ENCODE measurements at regions not wholly inside any gene's neighbourhood (a gene's known extent, or its start where the extent isn't known, plus 50 kb on each side); places are given as distances from the start of the nearest gene placed in this dataset.
"Not testable (repeated sequence)": the region's sequence is repeated elsewhere in the genome, so short reads cannot be mapped to it uniquely, and the experiment has no call there.

DNA sequence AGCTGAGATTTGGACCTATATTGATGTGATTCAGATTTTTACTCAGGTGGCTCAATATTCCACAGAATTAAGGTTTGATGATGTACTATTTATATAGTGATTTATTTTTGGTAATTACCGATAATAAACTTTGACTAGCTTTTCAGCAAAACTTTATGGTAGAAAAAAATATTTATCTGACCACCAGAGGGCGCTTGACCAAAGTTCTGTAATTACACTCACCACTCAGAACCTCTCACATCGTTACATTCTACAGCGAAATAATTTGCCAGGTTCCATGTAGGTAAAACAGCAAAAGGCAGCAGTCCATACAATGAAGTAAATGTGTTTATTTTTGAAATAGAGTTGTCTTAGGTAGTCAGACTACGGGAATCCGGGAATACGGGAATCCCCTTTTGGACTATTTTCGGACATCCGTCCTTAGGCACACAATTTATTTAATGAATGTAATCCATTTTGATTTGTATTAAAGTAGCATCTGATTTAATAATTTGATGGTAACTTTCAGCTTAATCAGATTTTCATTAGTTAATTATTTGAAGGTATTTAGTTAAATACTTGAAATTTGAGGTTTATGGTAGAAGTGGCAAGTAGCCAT, 143.0 kb upstream of the DDHD1 start:
- no peak for DNase-seq (ENCODE audit: low read depth in 2 of 2)

DNA sequence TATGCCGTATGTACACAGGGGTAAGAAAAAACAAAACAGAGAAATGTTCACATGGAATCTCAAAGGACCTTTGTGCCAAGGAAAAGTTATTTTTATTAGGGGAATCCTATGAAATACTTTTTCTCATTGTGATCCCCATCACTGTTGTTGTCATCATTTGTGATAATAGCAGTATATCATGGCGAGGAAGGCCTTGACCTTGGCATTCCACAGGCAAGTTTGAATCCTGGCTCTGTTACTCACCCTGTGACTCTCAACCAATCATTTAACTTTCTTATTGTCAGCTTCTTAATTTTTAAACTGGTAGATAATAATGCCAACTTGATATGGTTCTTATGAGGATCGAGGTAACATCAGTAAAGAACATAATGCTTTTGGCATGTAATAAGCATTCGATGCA, 142.2 kb upstream of the DDHD1 start:
- DNase-seq (ENCODE audit: low read depth in 2 of 2) = no peak

DNA sequence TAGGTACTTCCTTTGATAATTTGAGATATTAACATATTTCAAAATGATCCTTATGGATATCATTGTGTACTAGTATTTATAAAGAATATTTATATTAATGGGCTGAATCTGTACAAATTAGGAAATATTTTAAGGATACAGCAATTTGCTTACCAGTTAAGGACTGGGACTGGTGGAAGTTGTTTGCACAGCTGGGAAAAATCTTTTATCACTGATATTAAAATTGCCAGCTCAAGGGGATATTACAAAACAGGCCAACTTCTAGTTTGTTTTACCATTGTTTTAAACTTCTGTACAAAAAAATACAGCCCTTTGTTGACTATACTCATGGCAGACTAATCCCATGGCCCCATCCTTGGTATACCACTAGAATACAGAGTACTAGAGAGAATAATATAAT, 133.2 kb upstream of the DDHD1 start:
- no peak for DNase-seq (ENCODE audit: low read depth in 2 of 2)

DNA sequence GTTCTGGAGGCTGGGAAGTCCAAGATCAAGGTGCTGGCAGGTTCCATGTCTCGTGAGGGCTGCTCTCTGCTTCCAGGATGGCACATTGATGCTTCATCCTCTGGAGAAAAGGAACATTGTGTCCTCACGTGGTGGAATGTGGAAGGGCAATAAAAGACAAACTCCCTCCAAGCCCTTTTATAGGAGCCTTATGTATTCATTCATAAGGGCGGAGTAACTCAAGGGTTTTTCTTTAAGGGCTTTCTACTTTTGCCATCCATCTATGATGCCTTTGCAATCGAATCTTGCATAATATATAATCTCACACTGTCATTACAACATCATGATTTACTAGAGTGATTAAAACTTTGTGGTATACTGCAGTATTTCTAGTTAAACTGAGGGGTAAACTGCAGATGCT, 132.7 kb upstream of the DDHD1 start:
- DNase-seq (ENCODE audit: low read depth in 2 of 2) = no peak

DNA sequence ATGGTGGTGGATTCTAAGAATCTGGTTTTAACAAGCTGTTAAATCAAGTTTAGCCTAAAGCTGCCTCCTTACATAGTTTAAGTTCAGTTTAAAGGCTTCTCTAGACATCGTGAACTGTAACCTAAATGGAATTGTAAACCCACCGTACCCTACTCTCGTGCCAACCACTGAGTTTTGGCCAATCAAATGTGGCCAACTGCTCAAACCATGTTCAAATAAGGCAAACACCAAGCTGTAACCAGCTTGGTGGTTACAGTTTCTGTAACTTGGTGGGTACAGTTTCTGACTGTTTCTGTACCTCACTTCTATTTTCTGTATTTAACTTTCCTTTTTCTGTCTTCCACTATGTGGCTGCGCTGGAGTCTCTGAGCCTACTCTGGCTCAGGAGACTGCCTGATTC, 131.9 kb upstream of the DDHD1 start:
- DNase-seq (ENCODE audit: low read depth in 2 of 2) = no peak

DNA sequence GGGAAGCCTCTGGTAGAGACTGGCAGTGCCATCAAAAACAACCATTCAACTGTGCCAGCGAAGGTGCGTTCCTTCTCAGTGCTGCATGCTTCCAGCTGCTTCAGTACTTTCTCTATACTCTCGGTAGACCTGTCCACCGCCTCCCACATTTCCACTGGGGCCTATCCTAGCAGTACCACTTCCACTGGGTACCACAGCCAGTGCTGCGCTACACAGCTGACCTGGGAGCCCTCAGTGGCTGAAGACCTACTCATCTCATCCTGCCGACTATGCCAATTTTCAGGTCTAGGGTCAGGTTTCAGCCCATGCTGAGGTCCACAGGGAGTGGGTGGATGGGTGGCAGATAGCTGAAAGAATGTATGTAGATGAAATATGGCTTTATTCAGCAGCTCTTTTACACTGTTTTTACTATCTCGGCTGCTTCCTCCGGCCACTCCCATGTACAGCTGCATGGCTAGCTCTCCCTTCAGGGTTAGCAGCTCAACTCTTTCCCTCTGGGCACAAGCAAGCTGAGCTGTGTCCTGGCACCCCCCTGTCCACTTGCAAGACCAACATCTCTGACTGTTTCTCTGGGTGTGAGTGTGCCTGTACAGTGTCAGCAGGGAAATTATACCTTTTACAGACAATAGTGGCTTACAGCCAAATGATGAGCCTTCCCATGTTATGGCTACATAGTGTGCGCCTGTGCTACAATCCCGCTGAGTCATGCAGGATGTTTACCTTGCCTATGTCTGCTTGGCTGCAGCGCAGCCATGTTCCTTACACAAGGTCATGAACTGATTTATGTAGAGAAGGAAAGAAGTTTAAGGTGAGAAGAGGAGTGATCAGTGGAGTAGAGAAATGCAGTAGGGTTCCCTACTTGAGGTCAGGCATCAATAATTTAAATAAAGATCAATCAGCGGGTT, 125.7 kb upstream of the DDHD1 start:
- no peak for DNase-seq (ENCODE audit: low read depth in 2 of 2)

DNA sequence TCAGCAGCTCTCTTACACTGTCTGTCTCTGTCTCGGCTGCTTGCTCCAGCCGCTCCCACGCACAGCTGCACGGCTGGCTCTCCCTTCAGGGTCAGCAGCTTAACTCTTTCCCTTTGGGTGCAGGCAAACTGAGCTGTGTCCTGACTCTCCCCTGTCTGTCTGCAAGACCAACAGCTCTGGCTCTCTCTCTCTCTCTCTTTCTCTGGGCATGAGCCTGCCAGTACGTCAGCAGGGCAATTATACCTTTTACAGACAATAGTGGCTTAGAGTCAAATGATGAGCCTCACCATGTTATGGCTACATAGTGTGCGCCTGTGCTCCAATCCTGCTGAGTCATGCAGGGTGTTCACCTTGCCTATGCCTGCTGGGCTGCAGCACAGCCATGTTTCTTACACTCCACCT, 120.5 kb upstream of the DDHD1 start:
- DNase-seq (ENCODE audit: low read depth in 2 of 2) = no peak

DNA sequence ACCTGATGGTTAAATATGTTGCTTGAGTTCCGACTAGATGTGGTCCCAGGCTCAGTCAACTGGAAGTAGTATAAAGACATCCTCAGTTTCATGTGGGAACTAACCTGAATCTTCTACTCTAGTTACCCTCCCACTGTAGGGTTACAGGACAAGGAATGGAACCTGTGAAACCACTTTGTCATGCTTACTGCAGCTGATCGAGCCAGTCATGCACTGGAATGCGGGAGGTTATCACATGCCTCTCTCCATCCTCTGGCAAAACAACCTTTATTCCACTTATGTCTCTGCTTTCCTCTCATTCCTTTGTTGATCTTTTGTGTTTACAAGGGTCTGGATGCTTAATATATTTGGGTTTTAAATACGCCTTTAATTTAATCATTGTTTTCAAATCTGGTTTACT, 111.9 kb upstream of the DDHD1 start:
- DNase-seq (ENCODE audit: low read depth in 2 of 2) = no peak

DNA sequence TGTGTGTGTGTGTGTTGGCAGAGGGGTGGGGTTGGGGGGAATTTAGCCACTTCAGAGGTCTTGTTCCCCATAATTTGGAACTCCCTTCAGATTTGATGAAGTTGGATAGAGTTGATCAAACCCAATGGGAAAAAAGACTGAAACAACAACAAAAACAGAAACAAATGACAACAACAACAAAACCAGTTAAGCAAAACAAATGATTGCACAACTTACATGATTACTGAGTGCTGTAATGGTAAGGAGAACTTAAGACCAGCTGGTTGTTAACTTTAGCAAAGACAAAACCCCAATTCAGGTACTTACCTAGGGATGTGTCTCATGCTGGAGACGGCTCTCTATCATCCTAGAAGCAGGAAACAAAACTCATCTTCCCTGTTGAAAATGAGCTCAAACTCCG, 107.8 kb upstream of the DDHD1 start:
- no peak for DNase-seq (ENCODE audit: low read depth in 2 of 2)

DNA sequence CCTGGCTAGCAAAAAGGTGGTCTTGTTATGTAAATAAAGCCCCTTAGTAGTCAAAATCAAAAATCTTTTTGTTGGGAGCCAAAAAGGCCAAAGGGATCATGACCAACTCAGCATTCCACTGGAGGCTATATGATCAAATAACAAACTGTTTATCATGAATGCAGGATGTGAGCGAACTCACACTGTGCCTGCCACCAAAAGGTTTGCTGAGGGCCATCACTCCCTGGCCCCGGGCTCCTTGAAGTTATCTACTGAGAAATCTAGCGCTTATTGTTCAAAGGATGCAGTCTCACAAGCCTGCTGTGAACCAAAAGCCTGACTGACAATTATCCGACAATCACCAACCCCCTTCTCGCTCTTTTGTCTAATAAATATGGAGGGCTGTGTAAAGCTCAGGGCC, 107.2 kb upstream of the DDHD1 start:
- no peak for DNase-seq (ENCODE audit: low read depth in 2 of 2)

DNA sequence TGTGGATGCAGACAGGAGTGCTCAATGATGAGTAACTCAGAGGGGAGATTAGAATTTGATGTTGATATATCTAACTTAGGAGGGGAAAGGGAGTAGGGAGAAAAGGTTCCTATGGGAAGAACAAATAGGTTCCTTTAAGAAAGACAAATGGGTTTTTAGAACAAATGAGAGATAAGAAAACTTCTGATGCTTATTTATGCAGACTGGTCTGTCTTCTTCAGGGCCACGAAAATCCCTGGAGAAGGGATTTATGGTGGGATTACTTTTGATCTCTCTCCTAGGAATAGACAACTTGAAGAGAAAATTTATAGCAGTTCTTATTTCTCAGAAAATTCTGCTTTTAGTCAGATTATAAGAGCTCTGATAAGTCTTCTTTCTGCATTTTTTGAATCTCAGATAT, 99.0 kb upstream of the DDHD1 start:
- no peak for DNase-seq (ENCODE audit: low read depth in 2 of 2)

DNA sequence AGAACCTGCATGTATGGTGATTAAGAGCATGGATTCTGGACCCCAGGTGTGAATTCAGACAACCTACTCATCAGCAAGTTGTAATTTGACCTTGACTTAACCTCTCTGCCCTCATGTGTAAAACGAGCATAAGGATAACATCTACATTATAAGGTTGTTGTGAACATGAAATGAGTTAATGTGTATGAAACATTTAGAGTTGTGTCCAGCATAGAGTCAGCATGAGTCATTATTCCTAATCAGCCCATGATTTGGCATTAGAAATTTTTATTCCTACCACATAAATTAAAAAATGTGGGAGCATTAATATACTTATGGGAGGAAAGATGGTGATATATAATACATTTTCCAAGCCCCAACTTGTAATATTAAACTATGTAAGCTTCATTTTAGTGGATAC, 95.9 kb upstream of the DDHD1 start:
- DNase-seq (ENCODE audit: low read depth in 2 of 2) = no peak

DNA sequence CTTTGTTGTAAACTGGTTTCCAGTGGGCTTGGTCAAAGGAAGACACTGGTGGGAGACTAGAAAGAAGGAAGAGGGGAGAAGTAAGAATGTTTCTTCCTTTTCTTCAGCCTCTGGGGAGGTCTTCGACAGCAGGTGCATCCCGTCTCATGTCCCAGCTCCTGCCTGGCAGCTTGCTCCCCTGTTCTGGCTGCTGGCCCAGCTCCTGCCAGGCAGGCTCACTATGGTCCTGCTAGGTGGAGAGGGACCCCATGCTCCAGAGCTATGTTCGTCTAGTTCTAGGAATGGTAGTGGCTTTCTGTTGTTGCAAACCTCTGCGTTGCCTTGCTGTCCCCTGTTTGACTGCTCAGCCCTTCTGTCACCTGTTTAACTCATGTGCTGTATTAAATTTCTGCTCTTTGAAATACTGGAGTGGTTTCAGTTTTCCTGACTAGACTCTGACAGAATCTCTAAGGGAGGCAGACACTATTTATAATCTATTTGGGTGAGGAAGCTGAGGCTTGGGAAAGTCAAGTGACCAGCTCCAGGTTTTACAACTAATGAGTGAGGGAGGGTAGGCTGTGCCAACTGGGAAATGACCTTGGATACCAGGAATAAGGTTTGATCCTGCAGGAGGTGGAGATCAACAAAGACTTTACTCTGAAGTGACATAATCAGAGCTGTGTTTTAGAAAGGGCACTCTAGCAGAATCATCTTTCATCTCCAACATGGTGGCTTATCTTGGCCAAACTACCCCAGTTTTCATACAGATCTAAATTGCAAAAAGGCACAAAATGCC, 94.7 kb upstream of the DDHD1 start:
- no peak for DNase-seq (ENCODE audit: low read depth in 2 of 2)

DNA sequence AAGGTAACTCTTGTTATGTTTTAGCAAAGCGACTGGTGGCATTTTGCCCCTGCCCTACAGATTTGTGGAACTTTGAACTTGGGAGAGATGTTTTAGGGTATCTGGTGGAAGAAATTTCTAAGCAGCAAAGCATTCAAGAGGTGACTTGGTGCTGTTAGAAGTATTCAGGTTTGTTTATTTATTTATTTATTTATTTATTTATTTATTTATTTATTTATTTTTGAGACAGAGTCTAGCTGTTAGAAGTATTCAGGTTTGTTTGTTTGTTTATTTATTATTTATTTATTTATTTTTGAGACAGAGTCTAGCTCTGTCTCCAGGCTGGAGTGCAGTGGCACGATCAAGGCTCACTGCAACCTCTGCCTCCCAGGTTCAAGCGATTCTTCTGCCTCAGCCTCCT, 89.8 kb upstream of the DDHD1 start:
- not testable (repeated sequence) for DNase-seq (ENCODE audit: low read depth in 2 of 2)

DNA sequence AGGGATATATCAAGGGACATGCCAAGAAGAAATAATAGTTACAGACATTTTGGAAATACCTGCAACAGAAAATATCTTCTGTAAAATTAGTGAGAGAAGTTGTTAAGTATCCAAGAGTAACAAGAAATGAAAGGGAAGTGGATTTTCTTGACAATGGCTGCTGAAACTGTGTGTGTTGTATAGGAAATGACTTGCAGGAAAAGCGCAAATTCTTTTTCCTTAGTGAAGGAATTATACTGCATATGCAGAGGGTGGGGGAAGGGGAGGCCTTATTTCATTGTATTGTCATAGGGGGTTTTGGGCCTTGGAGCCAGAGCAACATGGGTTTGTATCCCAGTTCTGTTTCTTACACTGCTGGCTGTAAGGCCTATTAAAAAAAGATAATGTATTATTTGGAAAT, 84.4 kb upstream of the DDHD1 start:
- no peak for DNase-seq (ENCODE audit: low read depth in 2 of 2)

DNA sequence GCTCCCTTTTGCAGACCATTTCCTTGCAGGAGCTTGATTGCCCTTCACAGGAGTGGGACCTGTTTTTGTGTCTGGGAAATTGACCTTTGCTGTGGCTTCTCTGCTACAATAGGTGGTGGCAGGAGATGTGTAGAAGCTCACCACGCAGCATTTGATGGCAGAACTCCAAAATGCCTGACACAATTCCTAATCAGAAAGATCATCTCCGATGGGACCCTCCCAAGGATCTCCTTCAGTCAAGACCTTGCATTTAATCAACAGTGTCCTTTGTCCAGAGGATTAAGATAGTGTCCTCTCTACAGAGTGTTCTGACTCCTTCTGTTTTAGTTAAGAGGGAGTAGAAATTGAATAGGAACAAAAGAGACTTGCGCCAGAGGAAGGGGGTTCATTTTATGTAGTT, 83.6 kb upstream of the DDHD1 start:
- no peak for DNase-seq (ENCODE audit: low read depth in 2 of 2)

DNA sequence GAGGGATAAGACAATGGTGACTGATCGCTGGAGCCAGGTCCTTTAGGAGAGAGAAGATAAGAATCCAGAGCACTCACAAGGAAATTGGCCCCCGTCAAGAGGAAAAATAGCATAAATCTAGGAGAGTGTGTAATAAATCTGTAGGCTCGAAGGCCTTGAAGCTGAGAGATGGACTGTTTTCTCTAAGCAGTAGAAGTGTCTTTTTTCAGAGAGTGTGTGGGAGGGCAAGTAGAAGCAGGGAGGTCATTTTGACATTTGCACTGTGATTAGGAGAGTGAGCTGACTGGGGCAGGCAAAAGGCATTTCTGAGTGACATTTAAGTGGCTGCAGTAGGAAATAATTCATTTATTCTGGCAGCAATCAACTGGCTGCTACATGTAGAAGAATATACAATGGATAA, 78.0 kb upstream of the DDHD1 start:
- DNase-seq (ENCODE audit: low read depth in 2 of 2) = no peak

DNA sequence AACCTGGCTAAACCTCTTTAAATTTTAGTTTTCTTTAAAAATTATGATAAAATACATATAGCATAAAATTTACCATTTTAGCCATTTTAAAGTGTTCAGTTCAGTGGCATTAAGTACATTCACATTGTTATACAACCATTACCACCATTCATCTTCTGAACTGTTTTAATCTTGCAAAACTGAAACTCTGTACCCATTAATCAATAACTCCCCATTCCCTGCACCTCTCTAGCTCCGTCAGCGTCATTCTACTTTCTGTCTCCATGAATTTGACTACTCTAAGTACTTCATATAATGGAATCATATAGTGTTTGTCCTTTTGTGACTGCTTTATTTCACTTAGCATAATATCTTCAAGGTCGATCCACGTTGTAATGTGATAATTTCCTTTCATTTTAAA, 75.8 kb upstream of the DDHD1 start:
- no peak for DNase-seq (ENCODE audit: low read depth in 2 of 2)

DNA sequence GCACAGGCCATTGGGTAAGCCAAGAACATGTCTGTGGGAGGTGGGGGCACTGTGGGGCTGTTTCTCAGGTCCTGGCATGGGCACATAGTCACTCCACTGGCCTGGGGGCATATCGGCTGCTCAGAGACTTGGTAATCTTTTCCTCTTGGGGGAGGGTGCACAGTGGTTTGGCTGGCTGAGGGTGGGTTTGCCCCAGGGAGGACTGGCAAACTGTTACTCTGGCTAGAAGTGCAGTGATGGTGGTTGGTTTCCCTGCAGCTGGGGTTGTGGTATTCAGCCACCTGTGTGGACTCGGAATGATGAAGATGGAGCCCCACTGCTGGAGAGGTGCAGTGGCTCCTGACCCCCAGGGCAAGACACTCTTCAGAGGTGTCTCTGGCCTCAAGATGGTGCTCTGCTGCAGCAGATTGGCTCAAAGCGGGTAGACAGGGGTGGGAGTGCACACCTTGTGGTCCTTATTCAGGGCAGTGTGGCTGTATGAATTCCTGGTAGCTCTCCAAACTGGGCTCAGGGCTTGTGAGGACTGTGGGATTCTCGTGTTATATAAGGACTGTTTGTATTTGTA, 74.1 kb upstream of the DDHD1 start:
- no peak for DNase-seq (ENCODE audit: low read depth in 2 of 2)

DNA sequence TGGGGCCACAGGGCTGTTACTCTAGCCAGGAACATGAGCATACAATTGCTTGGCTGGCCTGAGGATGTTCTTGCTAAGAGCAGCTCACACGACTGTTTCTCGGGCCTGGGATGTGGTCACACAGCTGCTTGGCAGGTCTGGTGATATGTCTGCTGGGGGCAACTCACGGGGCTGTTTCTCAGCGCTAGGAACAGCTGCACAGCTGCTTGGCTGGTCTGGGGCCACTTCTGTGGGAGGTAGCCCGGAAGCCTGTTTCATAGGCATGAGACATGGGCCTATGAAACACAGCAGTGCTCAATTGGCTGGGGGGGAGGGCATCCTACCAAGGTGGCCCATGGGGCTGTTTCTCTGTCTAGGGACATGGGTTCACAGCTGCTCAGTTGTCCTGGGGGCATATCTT, 73.4 kb upstream of the DDHD1 start:
- no peak for DNase-seq (ENCODE audit: low read depth in 2 of 2)

DNA sequence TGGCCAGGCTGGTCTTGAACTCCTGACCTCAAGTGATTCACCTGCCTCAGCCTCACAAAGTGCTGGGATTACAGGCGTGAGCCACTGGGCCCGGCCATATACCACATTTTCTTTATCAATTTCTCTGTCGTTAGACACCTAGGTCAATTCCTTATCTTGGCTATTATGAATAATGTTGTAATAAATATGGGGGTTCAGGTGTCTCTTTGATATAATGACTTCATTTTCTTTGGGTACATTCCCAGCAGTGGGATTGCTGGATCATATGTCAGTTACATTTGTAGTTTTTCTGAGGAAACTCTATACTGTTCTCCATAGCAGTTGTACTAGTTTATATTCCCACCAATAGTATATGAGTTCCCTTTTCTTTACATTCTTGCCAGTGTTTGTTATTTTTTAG, 67.8 kb upstream of the DDHD1 start:
- no peak for DNase-seq (ENCODE audit: low read depth in 2 of 2)

DNA sequence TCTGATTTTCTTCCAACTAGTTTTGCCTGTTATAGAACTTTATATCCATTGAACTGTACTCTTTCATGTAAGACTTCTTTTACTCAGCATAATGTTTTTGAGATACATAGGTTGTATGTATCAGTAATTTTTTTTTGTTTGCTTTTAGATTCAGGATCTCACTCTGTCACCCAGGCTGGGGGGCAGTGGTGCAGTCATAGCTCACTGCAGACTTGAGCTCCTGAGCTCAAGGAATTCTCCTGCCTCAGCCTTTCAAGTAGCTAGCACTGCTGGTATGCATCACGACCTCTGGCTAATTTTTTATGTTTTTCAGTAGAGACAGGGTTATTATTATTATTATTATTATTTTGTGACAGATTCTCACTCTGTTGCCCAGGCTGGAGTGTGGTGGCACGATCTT, 65.0 kb upstream of the DDHD1 start:
- DNase-seq (ENCODE audit: low read depth in 2 of 2) = no peak

Data from stimulated activated CD4-positive, alpha-beta T cell treated with anti-CD3 and anti-CD28 coated beads, Interleukin-1b, Interleukin-23, amount 100 ng/mL, for 1 hour (primary cell).